Karpas-422 (cell line): ENCODE measurements at regions not wholly inside any gene's neighbourhood (a gene's known extent, or its start where the extent isn't known, plus 50 kb on each side); places are given as distances from the start of the nearest gene placed in this dataset.

Experiments used
- DNase-seq: peaks from one replicate; pipeline ENCODE4 v3.0.0-alpha.2; 2015
- H2AFZ ChIP-seq: fragments of 200-600 bp; sonication (generic); 2 replicates; pipeline ENCODE4 v1.6.1; 2014; ENCODE audit warnings: antibody characterized with exemption, low read length, mixed read lengths
- H3K27ac ChIP-seq: fragments of 200-600 bp; sonication (generic); 2 replicates; pipeline ENCODE4 v1.5.1; 2014; ENCODE audit warnings: mild to moderate bottlenecking, low read length, moderate library complexity
- H3K27me3 ChIP-seq: fragments of 200-600 bp; sonication (generic); 2 replicates; pipeline ENCODE4 v1.6.1; 2014; ENCODE audit warnings: low read length, mixed read lengths
- H3K36me3 ChIP-seq: fragments of 200-600 bp; sonication (generic); 2 replicates; pipeline ENCODE4 v1.6.1; 2014; ENCODE audit warnings: low read length, mixed read lengths; ENCODE audit not compliant: insufficient read depth
- H3K4me1 ChIP-seq: fragments of 200-600 bp; sonication (generic); 2 replicates; pipeline ENCODE4 v1.6.1; 2014; ENCODE audit warnings: mild to moderate bottlenecking, low read length, mixed read lengths
- H3K4me2 ChIP-seq: fragments of 200-600 bp; sonication (generic); 2 replicates; pipeline ENCODE4 v1.6.1; 2014; ENCODE audit warnings: low read length, low read depth, mild to moderate bottlenecking; ENCODE audit not compliant: poor library complexity, severe bottlenecking
- H3K4me3 ChIP-seq: fragments of 200-600 bp; sonication (generic); 2 replicates; pipeline ENCODE4 v1.5.1; 2014; ENCODE audit warnings: mild to moderate bottlenecking, antibody characterized with exemption, low read length, mixed read lengths
- H3K79me2 ChIP-seq: fragments of 200-600 bp; sonication (generic); 2 replicates; pipeline ENCODE4 v1.6.1; 2014; ENCODE audit warnings: mild to moderate bottlenecking, low read length, mixed read lengths
- H3K9ac ChIP-seq: fragments of 200-600 bp; sonication (generic); 2 replicates; pipeline ENCODE4 v1.6.0; 2014; ENCODE audit warnings: low read length
- H3K9me2 ChIP-seq: fragments of 200-600 bp; sonication (generic), shearing (Covaris generic); replicated peaks from 2 replicates; pipeline ENCODE4 v1.6.0; 2014; ENCODE audit warnings: mild to moderate bottlenecking, low read length, moderate library complexity; ENCODE audit not compliant: insufficient read depth
- H3K9me3 ChIP-seq: fragments of 300-700, 200-600 bp; sonication (generic); 2 replicates; pipeline ENCODE4 v1.6.1; 2014; ENCODE audit warnings: low read length, mixed read lengths
- H4K20me1 ChIP-seq: fragments of 200-600 bp; sonication (generic); 2 replicates; pipeline ENCODE4 v1.6.1; 2014; ENCODE audit warnings: mild to moderate bottlenecking, antibody characterized with exemption, low read length, low read depth; ENCODE audit not compliant: insufficient read depth

- Histone ChIP-seq H3K36me3 (no peaks in the 10 kb centered on the region), H3K9me2 (no peaks in the 10 kb centered on the region), H3K27ac (no peak overlapping the region), H2AFZ (no peak overlapping the region), H3K4me1 (no peaks in the 10 kb centered on the region), H3K27me3 (no peaks in the 10 kb centered on the region), H3K79me2 (no peaks in the 10 kb centered on the region), H3K9ac (no peak overlapping the region), H3K4me3 (no peak overlapping the region), H4K20me1 (peaks cover 6% of the 10 kb centered on the region; the same call in 1 of the 2 replicates), H3K4me2 (no peak overlapping the region), H3K9me3 (no peaks in the 10 kb centered on the region)
- no peak for DNase-seq
Observed at GRCh38 chr5:135254183-135254582, 144.8 kb downstream of the MACROH2A1 start.

GRCh38 chr5:135253601-135254178, 145.3 kb downstream of the MACROH2A1 start:
- Histone ChIP-seq H3K9ac (no peak overlapping the region), H3K4me2 (no peak overlapping the region), H3K79me2 (no peaks in the 10 kb centered on the region), H3K9me3 (no peaks in the 10 kb centered on the region), H3K27me3 (no peaks in the 10 kb centered on the region), H3K4me1 (no peaks in the 10 kb centered on the region), H3K9me2 (no peaks in the 10 kb centered on the region), H3K4me3 (no peak overlapping the region), H3K27ac (no peak overlapping the region), H3K36me3 (no peaks in the 10 kb centered on the region), H2AFZ (no peak overlapping the region), H4K20me1 (peaks cover 8% of the 10 kb centered on the region; the same call in 1 of the 2 replicates)
- DNase-seq: no peak

GRCh38 chr5:135251093-135251492, 147.9 kb downstream of the MACROH2A1 start:
- H3K4me3 ChIP-seq: no peak overlapping the region
- no peaks in the 10 kb centered on the region for H3K9me2 ChIP-seq
- no peak overlapping the region for H3K4me2 ChIP-seq
- H3K27me3 ChIP-seq: no peaks in the 10 kb centered on the region
- no peak overlapping the region for H2AFZ ChIP-seq
- H3K9ac ChIP-seq: no peak overlapping the region
- no peaks in the 10 kb centered on the region for H3K9me3 ChIP-seq
- no peaks in the 10 kb centered on the region for H3K4me1 ChIP-seq
- no peaks in the 10 kb centered on the region for H3K79me2 ChIP-seq
- DNase-seq: no peak
- peaks cover 10% of the 10 kb centered on the region; the same call in 1 of the 2 replicates for H4K20me1 ChIP-seq
- no peak overlapping the region for H3K27ac ChIP-seq
- H3K36me3 ChIP-seq: no peaks in the 10 kb centered on the region

- Histone ChIP-seq H3K36me3 (no peaks in the 10 kb centered on the region), H3K9me2 (no peaks in the 10 kb centered on the region), H3K9ac (no peak overlapping the region), H3K4me3 (no peak overlapping the region), H4K20me1 (peaks cover 10% of the 10 kb centered on the region; the same call in 1 of the 2 replicates), H2AFZ (no peak overlapping the region), H3K9me3 (no peaks in the 10 kb centered on the region), H3K4me2 (no peak overlapping the region), H3K27ac (no peak overlapping the region), H3K27me3 (no peaks in the 10 kb centered on the region), H3K79me2 (no peaks in the 10 kb centered on the region), H3K4me1 (no peaks in the 10 kb centered on the region)
- DNase-seq: no peak
Observed at GRCh38 chr5:135250671-135251070, 148.4 kb downstream of the MACROH2A1 start.

- Histone ChIP-seq H3K4me1 (no peaks in the 10 kb centered on the region), H3K27me3 (no peaks in the 10 kb centered on the region), H3K36me3 (no peaks in the 10 kb centered on the region), H3K4me2 (no peak overlapping the region), H4K20me1 (peaks cover 10% of the 10 kb centered on the region; the same call in 1 of the 2 replicates), H2AFZ (no peak overlapping the region), H3K27ac (no peak overlapping the region), H3K9me2 (no peaks in the 10 kb centered on the region), H3K79me2 (no peaks in the 10 kb centered on the region), H3K9ac (no peak overlapping the region), H3K4me3 (no peak overlapping the region), H3K9me3 (no peaks in the 10 kb centered on the region)
- DNase-seq: no peak
Observed at GRCh38 chr5:135249658-135250057, 149.4 kb downstream of the MACROH2A1 start.

GRCh38 chr5:135248801-135249231, 150.2 kb downstream of the MACROH2A1 start:
- no peaks in the 10 kb centered on the region for H3K9me2 ChIP-seq
- H2AFZ ChIP-seq: no peak overlapping the region
- no peaks in the 10 kb centered on the region for H3K79me2 ChIP-seq
- no peaks in the 10 kb centered on the region for H3K27me3 ChIP-seq
- no peaks in the 10 kb centered on the region for H3K36me3 ChIP-seq
- H3K4me2 ChIP-seq: no peak overlapping the region
- no peaks in the 10 kb centered on the region for H3K9me3 ChIP-seq
- H3K4me3 ChIP-seq: no peak overlapping the region
- peaks cover 15% of the 10 kb centered on the region; the same call in 1 of the 2 replicates for H4K20me1 ChIP-seq
- H3K27ac ChIP-seq: no peak overlapping the region
- no peak overlapping the region for H3K9ac ChIP-seq
- no peaks in the 10 kb centered on the region for H3K4me1 ChIP-seq
- no peak for DNase-seq

- Histone ChIP-seq H3K9me3 (no peaks in the 10 kb centered on the region), H3K9ac (no peak overlapping the region), H2AFZ (no peak overlapping the region), H3K27ac (no peak overlapping the region), H3K4me1 (no peaks in the 10 kb centered on the region), H3K27me3 (no peaks in the 10 kb centered on the region), H3K79me2 (no peaks in the 10 kb centered on the region), H3K4me2 (no peak overlapping the region), H3K36me3 (no peaks in the 10 kb centered on the region), H3K9me2 (no peaks in the 10 kb centered on the region), H3K4me3 (no peak overlapping the region), H4K20me1 (peaks cover 15% of the 10 kb centered on the region; the same call in 1 of the 2 replicates)
- DNase-seq: no peak
Observed at GRCh38 chr5:135246923-135247795, 151.9 kb downstream of the MACROH2A1 start.

- no peak overlapping the region for H3K4me2 ChIP-seq
- no peak for DNase-seq
- H4K20me1 ChIP-seq: peaks cover 18% of the 10 kb centered on the region; the same call in 1 of the 2 replicates
- no peaks in the 10 kb centered on the region for H3K27me3 ChIP-seq
- no peak overlapping the region for H2AFZ ChIP-seq
- no peaks in the 10 kb centered on the region for H3K4me1 ChIP-seq
- H3K9ac ChIP-seq: no peak overlapping the region
- H3K79me2 ChIP-seq: no peaks in the 10 kb centered on the region
- no peak overlapping the region for H3K27ac ChIP-seq
- H3K9me3 ChIP-seq: no peaks in the 10 kb centered on the region
- no peak overlapping the region for H3K4me3 ChIP-seq
- no peaks in the 10 kb centered on the region for H3K9me2 ChIP-seq
- H3K36me3 ChIP-seq: no peaks in the 10 kb centered on the region
Observed at GRCh38 chr5:135246605-135246922, 152.5 kb downstream of the MACROH2A1 start.
